ENCODE measurements at regions not wholly inside any gene's neighbourhood (a gene's known extent, or its start where the extent isn't known, plus 50 kb on each side); places are given as distances from the start of the nearest gene placed in this dataset.

- no peak for TF ChIP-seq TAF1 (IDR thresholded peaks at IDR 0.05; ENCODE audit: borderline replicate concordance, low read depth, low read length)
- TF ChIP-seq POLR2A (IDR thresholded peaks at IDR 0.05; ENCODE audit: low read depth, low read length) = no peak
Measured at GRCh38 chr5:54860321-54860720, 125.1 kb downstream of the ESM1 start.

Data from GM12892 (cell line).